IPS-18c (cell line): ENCODE measurements at regions not wholly inside any gene's neighbourhood (a gene's known extent, or its start where the extent isn't known, plus 50 kb on each side); places are given as distances from the start of the nearest gene placed in this dataset.
"Not testable (repeated sequence)": the region's sequence is repeated elsewhere in the genome, so short reads cannot be mapped to it uniquely, and the experiment has no call there.

Source experiments
- H3K4me3 ChIP-seq: 2 replicates; pipeline ENCODE4 v1.7.0; 2013; ENCODE audit warnings: low read depth, mild to moderate bottlenecking, low read length, moderate library complexity; ENCODE audit not compliant: insufficient read depth
- H3K9me3 ChIP-seq: one replicate; pipeline ENCODE4 v1.6.1; 2013; ENCODE audit warnings: mild to moderate bottlenecking, low read length, moderate library complexity; ENCODE audit not compliant: control insufficient read depth, insufficient read depth

DNA sequence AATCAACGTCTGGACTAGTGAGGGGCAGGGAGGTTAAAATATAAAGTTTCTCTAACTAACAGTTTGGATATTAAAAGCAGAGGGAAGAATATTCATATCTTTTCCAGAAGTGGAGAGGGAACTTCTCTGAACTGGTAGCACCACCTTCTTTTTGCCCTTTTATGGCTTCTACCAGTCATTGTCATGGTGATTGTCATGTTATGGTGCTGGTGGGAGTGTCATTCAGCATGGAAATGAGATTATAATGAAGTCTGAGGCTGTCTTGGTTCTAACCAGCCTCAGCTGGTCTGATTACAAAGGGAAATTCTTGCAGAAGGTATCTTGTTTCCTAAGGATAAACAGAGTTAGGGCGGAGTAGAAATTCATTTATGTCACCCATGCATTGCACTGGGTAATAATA is 523.8 kb downstream of the ZWINT start:
- no peaks in the 10 kb centered on the region for H3K9me3 ChIP-seq
- no peak overlapping the region for H3K4me3 ChIP-seq

- no peak overlapping the region for H3K4me3 ChIP-seq
- peaks cover under 1% of the 10 kb centered on the region for H3K9me3 ChIP-seq
Observed at GRCh38 chr10:55822096-55822495, 539.0 kb downstream of the ZWINT start.

DNA sequence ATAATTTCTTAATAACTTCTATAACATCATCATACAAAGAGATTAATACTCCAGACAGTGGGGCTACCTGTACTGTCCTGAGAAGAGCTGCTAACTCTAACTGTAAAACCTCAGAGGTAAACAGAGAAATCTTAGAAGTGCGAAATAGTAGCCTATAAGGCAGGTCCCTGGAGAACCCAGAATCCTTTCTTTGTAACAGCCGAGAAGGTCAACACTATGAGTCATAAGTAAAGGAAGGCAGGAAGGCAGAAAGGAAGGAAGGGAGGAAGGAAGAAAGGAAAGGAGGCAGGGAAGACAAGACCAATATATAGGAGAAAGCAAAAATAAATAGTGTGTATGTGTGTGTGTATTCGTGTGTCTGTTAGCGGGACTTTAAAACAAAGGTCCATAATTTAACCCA is 540.6 kb downstream of the ZWINT start:
- Histone ChIP-seq H3K4me3 (no peak overlapping the region), H3K9me3 (peaks cover 2% of the 10 kb centered on the region)

- Histone ChIP-seq H3K9me3 (peaks cover 2% of the 10 kb centered on the region), H3K4me3 (no peak overlapping the region)
Observed at GRCh38 chr10:55820071-55820470, 541.0 kb downstream of the ZWINT start.

DNA sequence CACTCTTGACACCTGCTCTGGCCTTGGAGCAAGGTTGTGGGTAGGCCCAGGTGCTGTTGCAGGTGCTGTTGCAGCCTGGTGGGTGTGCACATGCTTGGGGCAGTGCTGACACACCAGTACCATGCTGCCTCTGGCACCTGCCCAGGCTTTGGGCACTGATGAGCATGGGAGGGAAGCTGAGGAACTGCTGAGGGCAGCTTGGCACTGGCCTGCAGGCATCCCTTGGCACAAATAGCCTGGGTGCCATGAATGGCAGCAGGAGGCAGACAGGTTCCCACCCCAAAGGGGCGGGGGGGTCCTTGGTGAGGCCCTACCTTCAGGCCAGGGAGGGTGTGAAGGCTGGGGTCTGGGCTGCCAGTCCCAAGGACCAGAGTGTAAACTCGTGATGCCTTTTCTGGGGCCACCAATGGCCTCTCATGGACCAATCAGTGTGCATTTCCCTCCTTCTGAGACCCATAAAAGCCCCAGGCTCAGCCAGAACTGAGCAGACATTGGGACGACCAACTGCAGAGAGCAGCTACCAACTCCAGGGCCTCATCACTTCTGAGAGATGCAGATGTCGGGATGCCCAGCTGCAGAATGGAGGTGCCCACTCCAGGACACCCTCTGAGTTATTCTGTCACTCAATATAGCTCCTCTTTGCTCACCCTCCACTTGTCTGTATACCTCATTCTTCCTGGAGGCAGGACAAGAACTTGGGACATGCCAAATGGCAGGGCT is 547.4 kb downstream of the ZWINT start:
- H3K4me3 ChIP-seq, result no peak overlapping the region
- H3K9me3 ChIP-seq, result peaks cover 8% of the 10 kb centered on the region

GRCh38 chr10:55803055-55803454 is 558.0 kb downstream of the ZWINT start:
- no peak overlapping the region for H3K4me3 ChIP-seq
- H3K9me3 ChIP-seq, result no peaks in the 10 kb centered on the region

DNA sequence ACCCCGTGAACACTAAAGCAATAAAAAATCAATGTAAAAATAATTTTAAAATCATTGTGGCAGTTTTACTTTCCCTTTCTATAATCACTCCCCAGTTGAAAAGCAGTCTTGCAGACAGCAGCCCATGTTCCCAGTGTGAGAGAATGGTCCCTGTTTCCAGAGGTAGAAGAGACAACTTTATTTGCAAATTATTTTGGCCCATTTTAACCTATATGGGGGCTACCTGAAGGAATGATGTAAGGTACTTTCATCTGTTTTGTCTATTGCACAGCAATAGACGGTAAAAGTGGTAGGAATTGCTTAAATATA is 559.8 kb downstream of the ZWINT start:
- Histone ChIP-seq H3K9me3 (no peaks in the 10 kb centered on the region), H3K4me3 (no peak overlapping the region)

DNA sequence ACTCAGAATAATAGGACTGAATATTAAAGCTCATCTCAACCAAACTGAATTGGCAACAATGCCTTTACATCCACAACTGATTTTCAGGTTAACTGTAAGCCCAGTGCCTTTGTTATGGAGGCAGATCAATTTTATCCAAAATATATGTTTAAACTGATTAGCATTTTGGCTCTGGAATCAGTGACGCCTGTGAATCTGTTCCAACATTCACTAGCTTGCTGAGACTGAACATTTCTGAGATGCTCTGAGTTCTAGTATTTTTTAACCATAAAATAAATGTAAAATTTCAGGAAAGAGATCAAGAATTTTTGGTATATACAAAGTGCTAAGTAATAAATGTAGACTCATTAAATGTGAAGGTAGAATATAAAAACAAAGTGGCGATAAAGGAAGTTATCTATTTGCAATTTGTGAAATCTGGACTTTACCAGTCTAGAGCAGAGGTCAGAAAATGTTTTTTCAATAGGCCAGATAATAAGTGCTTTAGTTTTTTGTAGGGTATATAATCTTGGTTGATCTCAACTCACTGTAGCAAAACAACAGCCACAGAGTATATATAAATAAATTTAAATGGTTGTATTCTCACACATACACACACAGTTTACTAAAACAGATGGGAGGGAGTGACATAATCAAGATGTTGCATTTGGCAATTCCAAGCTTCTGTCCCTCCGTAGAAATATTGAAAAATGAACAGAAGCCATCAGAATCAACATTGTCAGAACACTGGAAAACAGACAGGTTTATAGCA is 560.3 kb downstream of the ZWINT start:
- no peaks in the 10 kb centered on the region for H3K9me3 ChIP-seq
- no peak overlapping the region for H3K4me3 ChIP-seq

GRCh38 chr10:55793024-55793423 is 568.0 kb downstream of the ZWINT start:
- no peak overlapping the region for H3K4me3 ChIP-seq
- H3K9me3 ChIP-seq, result no peaks in the 10 kb centered on the region

DNA sequence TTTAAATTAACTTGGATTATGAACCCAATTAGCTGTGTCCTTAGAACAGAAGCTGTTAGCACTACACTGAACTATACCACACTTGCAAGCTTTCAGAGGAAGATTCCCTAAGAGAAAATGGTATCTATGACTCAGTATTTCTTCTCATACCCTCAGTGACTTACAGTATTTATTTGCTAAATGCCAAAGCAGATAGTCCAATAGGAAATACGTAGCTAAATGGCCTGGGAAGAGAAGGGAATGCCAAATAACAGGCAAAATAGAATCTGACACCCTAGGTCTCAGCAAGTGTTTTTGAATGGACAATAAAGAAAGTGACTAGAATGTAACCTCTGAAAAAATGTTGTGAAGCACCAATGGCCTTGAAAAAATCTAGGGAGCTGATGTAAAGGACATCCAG is 570.8 kb downstream of the ZWINT start:
- H3K4me3 ChIP-seq, H3K9me3 ChIP-seq: not testable (repeated sequence)

DNA sequence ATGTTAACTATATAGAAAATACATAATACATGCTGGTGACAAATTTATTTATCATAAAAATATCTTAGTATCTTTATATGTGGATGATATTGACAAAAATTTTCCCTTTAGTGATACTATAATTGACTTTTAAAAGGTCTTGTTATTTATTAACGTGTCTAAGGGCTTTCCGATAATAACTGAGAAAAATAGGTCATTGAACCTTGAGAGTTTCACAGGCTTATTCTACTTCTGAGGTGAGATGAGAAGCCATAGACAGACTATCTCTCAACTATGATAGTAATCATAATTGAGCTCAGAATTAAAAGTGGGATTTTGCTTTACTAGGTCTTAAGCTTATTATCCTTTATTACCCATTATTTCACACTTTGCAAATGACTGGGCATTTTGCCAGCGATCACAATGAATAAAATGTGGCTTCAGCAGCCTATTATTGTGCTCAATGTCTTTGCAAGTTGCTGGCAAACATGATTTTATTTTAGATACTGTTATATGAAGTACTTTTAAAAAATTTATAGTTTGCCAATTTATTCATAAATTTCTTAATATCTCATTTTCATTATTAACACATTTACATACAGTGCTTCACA is 574.5 kb downstream of the ZWINT start:
- Histone ChIP-seq H3K4me3 (no peak overlapping the region), H3K9me3 (no peaks in the 10 kb centered on the region)

DNA sequence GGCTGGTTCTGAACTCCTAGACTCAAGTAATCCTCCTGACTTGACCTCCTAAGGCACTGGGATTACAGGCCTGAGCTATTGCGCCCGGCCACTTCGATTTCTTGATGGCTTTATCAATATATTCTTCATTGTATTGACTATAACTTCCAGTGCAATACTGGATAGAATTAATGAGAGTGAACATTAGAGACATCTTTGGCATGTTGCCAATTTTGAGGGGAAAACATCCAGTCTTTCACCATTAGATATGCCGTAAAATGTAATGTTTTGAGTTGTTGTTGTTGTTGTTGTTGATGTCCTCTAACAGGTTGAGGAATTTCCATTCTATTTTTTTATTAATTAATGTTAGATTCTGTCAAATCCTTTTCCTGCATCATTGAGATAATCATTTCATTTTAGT is 578.9 kb downstream of the ZWINT start:
- Histone ChIP-seq H3K9me3 (no peaks in the 10 kb centered on the region), H3K4me3 (no peak overlapping the region)

- no peaks in the 10 kb centered on the region for H3K9me3 ChIP-seq
- H3K4me3 ChIP-seq, result no peak overlapping the region
Observed at GRCh38 chr10:55766212-55766611, 594.8 kb downstream of the ZWINT start.

- no peak overlapping the region for H3K4me3 ChIP-seq
- H3K9me3 ChIP-seq, result no peaks in the 10 kb centered on the region
Observed at GRCh38 chr10:55750458-55750857, 610.6 kb downstream of the ZWINT start.

GRCh38 chr10:55747244-55747643 is 613.8 kb downstream of the ZWINT start:
- Histone ChIP-seq H3K4me3 (no peak overlapping the region), H3K9me3 (no peaks in the 10 kb centered on the region)

GRCh38 chr10:55746002-55746401 is 615.1 kb downstream of the ZWINT start:
- Histone ChIP-seq H3K9me3 (no peaks in the 10 kb centered on the region), H3K4me3 (no peak overlapping the region)

DNA sequence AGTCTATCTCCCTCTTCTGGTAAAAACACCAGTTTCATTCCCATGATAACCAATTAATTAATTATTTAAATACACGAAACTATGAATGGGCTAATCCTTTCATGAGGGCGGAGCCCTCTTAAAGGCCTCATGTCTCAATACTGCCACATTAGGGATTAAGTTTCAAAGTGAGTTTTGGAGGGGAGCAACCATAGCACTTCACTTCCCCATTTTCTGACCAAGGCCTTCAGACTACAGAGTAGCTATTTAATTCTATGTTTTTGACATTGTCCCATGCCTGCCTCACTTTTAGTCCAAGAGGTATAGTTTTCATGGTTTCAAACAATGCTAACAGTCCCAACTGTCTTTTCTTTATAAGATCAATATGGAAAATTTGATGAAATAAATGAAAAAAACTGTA is 618.6 kb downstream of the ZWINT start:
- Histone ChIP-seq H3K9me3 (no peaks in the 10 kb centered on the region), H3K4me3 (no peak overlapping the region)

GRCh38 chr10:55740767-55741166 is 620.3 kb downstream of the ZWINT start:
- not testable (repeated sequence) for H3K4me3 ChIP-seq, H3K9me3 ChIP-seq
